H1 (cell line): ENCODE measurements at regions not wholly inside any gene's neighbourhood (a gene's known extent, or its start where the extent isn't known, plus 50 kb on each side); places are given as distances from the start of the nearest gene placed in this dataset.

Experiments used
- BACH1 ChIP-seq: IDR thresholded peaks from 2 replicates; pipeline ENCODE4 v1.6.1; 2012; ENCODE audit warnings: low read length, improper control_type of control experiment
- CEBPB ChIP-seq: IDR thresholded peaks from 2 replicates; pipeline ENCODE4 v1.6.1; 2012; ENCODE audit warnings: low read depth, low read length
- CTCF ChIP-seq, 3 experiments: IDR thresholded peaks; 1 replicate in 2 of 3; 2 replicates in 1 of 3; pipeline versions ENCODE4 v1.5.1 to v1.6.1; 2011; ENCODE audit warnings: low read length in 3 of 3, mild to moderate bottlenecking in 3 of 3, inconsistent platforms in 2 of 3, low read depth in 1 of 3, moderate library complexity in 1 of 3; ENCODE audit not compliant: insufficient read depth in 1 of 3; ENCODE audit errors: control extremely low read depth in 1 of 3
- EP300 ChIP-seq, 2 experiments: IDR thresholded peaks; 1 replicate in 1 of 2; 2 replicates in 1 of 2; pipeline ENCODE4 v1.6.1; 2011 to 2012; ENCODE audit warnings: low read depth in 2 of 2, low read length in 2 of 2, mild to moderate bottlenecking in 2 of 2, borderline replicate concordance in 1 of 2, inconsistent platforms in 1 of 2, moderate library complexity in 1 of 2
- NRF1 ChIP-seq: IDR thresholded peaks from 2 replicates; pipeline ENCODE4 v1.6.1; 2011; ENCODE audit warnings: mild to moderate bottlenecking, low read depth, low read length, improper control_type of control experiment
- POLR2A ChIP-seq, 2 experiments: IDR thresholded peaks; 1 replicate in 1 of 2; 2 replicates in 1 of 2; pipeline ENCODE4 v1.6.1; 2011; ENCODE audit warnings: low read depth in 2 of 2, low read length in 2 of 2, mild to moderate bottlenecking in 2 of 2; ENCODE audit errors: control extremely low read depth in 1 of 2
- POLR2AphosphoS5 ChIP-seq: IDR thresholded peaks from 2 replicates; pipeline ENCODE4 v1.6.1; 2011; ENCODE audit warnings: low read depth, low read length
- RAD21 ChIP-seq, 2 experiments: IDR thresholded peaks in 1 of 2; conservative IDR thresholded peaks in 1 of 2; 2 replicates each; pipeline ENCODE4 v1.6.1; 2011; ENCODE audit warnings: low read depth in 2 of 2, low read length in 2 of 2, improper control_type of control experiment in 1 of 2, inconsistent platforms in 1 of 2, mild to moderate bottlenecking in 1 of 2, moderate library complexity in 1 of 2
- RNF2 ChIP-seq: fragments of 200-900, 300-1000 bp; sonication (generic); IDR thresholded peaks from 2 replicates; pipeline ENCODE4 v1.7.1; 2016; ENCODE audit warnings: borderline replicate concordance, low read depth, mild to moderate bottlenecking, antibody characterized with exemption, low read length; ENCODE audit not compliant: poor library complexity, severe bottlenecking; ENCODE audit errors: missing control alignments
- SAP30 ChIP-seq: fragments of 300-600 bp; sonication (generic); IDR thresholded peaks from 2 replicates; pipeline ENCODE4 v1.7.1; 2012; ENCODE audit warnings: low read length, moderate library complexity, mild to moderate bottlenecking, inconsistent platforms; ENCODE audit not compliant: insufficient read depth, insufficient replicate concordance
- TEAD4 ChIP-seq: IDR thresholded peaks from 2 replicates; pipeline ENCODE4 v1.6.1; 2012; ENCODE audit warnings: low read depth, low read length, inconsistent platforms, mixed read lengths

- TF ChIP-seq POLR2AphosphoS5 (no peak), CTCF (IDR thresholded peaks at IDR 0.05; ENCODE audit: control extremely low read depth in 1 of 3, insufficient read depth in 1 of 3, low read depth in 1 of 3, low read length in 3 of 3) (no peak), POLR2A (IDR thresholded peaks at IDR 0.05; ENCODE audit: control extremely low read depth in 1 of 2, low read depth in 2 of 2, low read length in 2 of 2) (no peak), NRF1 (no peak), EP300 (IDR thresholded peaks at IDR 0.05; ENCODE audit: borderline replicate concordance in 1 of 2, low read depth in 2 of 2, low read length in 2 of 2) (no peak), RAD21 (IDR thresholded peaks at IDR 0.05 in 1 of 2, conservative IDR thresholded peaks at IDR 0.05 in 1 of 2; ENCODE audit: low read depth in 2 of 2, low read length in 2 of 2) (no peak), BACH1 (no peak), SAP30 (no peak), TEAD4 (no peak), RNF2 (no peak), CEBPB (no peak)
These were observed 56.1 kb upstream of the SLC35B4 start for GRCh38 chr7:134372858-134373257.
